Liver (tissue), 8 donors: ENCODE measurements at regions not wholly inside any gene's neighbourhood (a gene's known extent, or its start where the extent isn't known, plus 50 kb on each side); places are given as distances from the start of the nearest gene placed in this dataset.

Source experiments
- DNase-seq: peaks from one replicate; pipeline ENCODE4 v3.0.0-alpha.2; 2017; ENCODE audit warnings: low spot score
- H3K27ac ChIP-seq, 2 donors: one replicate each; pipeline ENCODE4 v1.7.0; 2013; ENCODE audit warnings: inconsistent platforms in 2 of 2, low read length in 2 of 2, control low read depth in 1 of 2, low read depth in 1 of 2, mild to moderate bottlenecking in 1 of 2
- H3K27me3 ChIP-seq, 4 donors: one replicate each; pipeline versions ENCODE4 v1.6.1 to v1.7.0; 2013; ENCODE audit warnings: low read length in 3 of 4, inconsistent platforms in 1 of 4, mild to moderate bottlenecking in 1 of 4, moderate library complexity in 1 of 4; ENCODE audit not compliant: control insufficient read depth in 4 of 4, insufficient read depth in 4 of 4
- H3K36me3 ChIP-seq, 4 donors: one replicate each; pipeline versions ENCODE4 v1.6.1 to v1.7.0; 2013; ENCODE audit warnings: low read length in 3 of 4, mild to moderate bottlenecking in 3 of 4, low read depth in 1 of 4, moderate library complexity in 1 of 4; ENCODE audit not compliant: control insufficient read depth in 4 of 4, insufficient read depth in 3 of 4
- H3K4me1 ChIP-seq, 4 donors: one replicate each; pipeline versions ENCODE4 v1.6.1 to v1.7.0; 2013; ENCODE audit warnings: low read length in 3 of 4, mild to moderate bottlenecking in 3 of 4, moderate library complexity in 1 of 4; ENCODE audit not compliant: control insufficient read depth in 4 of 4, insufficient read depth in 4 of 4
- H3K4me3 ChIP-seq, 3 donors: one replicate each; pipeline versions ENCODE4 v1.6.1 to v1.7.0; 2013; ENCODE audit warnings: low read length in 3 of 3, control low read depth in 1 of 3, low read depth in 1 of 3, mild to moderate bottlenecking in 1 of 3
- H3K9ac ChIP-seq, 2 donors: one replicate each; pipeline ENCODE4 v1.7.0; 2013; ENCODE audit warnings: low read length in 2 of 2, mild to moderate bottlenecking in 2 of 2, moderate library complexity in 2 of 2, control low read depth in 1 of 2, low read depth in 1 of 2
- H3K9me3 ChIP-seq, 4 donors: one replicate each; pipeline versions ENCODE4 v1.6.1 to v1.7.0; 2013; ENCODE audit warnings: low read length in 3 of 4; ENCODE audit not compliant: control insufficient read depth in 4 of 4
- CTCF ChIP-seq: fragments of 150-350 bp; IDR thresholded peaks from 2 replicates; pipeline ENCODE4 v1.5.1; 2017; ENCODE audit warnings: improper control_type of control experiment, low read depth, low read length; ENCODE audit not compliant: missing input control
- EGR1 ChIP-seq, 2 donors: IDR thresholded peaks; 2 replicates each; pipeline ENCODE4 v1.6.1; 2016 to 2018; ENCODE audit warnings: antibody characterized with exemption in 2 of 2, low read depth in 2 of 2
- FOXA1 ChIP-seq: IDR thresholded peaks from 2 replicates; pipeline ENCODE4 v1.6.1; 2016; ENCODE audit warnings: antibody characterized with exemption
- FOXA2 ChIP-seq: IDR thresholded peaks from 2 replicates; pipeline ENCODE4 v1.6.1; 2016; ENCODE audit warnings: antibody characterized with exemption
- GABPA ChIP-seq, 2 donors: IDR thresholded peaks in 1 of 2; conservative IDR thresholded peaks in 1 of 2; 2 replicates each; pipeline ENCODE4 v1.6.1; 2016; ENCODE audit warnings: antibody characterized with exemption in 2 of 2, mild to moderate bottlenecking in 1 of 2, moderate library complexity in 1 of 2
- HNF4A ChIP-seq, 2 donors: conservative IDR thresholded peaks; 2 replicates each; pipeline ENCODE4 v1.6.1; 2016; ENCODE audit warnings: antibody characterized with exemption in 2 of 2, mild to moderate bottlenecking in 2 of 2
- HNF4G ChIP-seq: IDR thresholded peaks from 2 replicates; pipeline ENCODE4 v1.6.1; 2016; ENCODE audit warnings: antibody characterized with exemption
- JUND ChIP-seq, 2 donors: IDR thresholded peaks; 2 replicates each; pipeline ENCODE4 v1.6.1; 2016; ENCODE audit warnings: antibody characterized with exemption in 2 of 2
- NR2F2 ChIP-seq: IDR thresholded peaks from 2 replicates; pipeline ENCODE4 v1.6.1; 2016; ENCODE audit warnings: antibody characterized with exemption
- RAD21 ChIP-seq, 2 donors: IDR thresholded peaks; 2 replicates each; pipeline ENCODE4 v1.6.1; 2016; ENCODE audit warnings: antibody characterized with exemption in 2 of 2, mild to moderate bottlenecking in 2 of 2
- REST ChIP-seq: IDR thresholded peaks from 2 replicates; pipeline ENCODE4 v1.6.1; 2016; ENCODE audit warnings: antibody characterized with exemption, mild to moderate bottlenecking
- RXRA ChIP-seq, 2 donors: IDR thresholded peaks; 2 replicates each; pipeline ENCODE4 v1.6.1; 2017 to 2018; ENCODE audit warnings: antibody characterized with exemption in 2 of 2, mild to moderate bottlenecking in 1 of 2
- SP1 ChIP-seq: IDR thresholded peaks from 2 replicates; pipeline ENCODE4 v1.6.1; 2018; ENCODE audit warnings: antibody characterized with exemption, mild to moderate bottlenecking
- TAF1 ChIP-seq: conservative IDR thresholded peaks from 2 replicates; pipeline ENCODE4 v1.6.1; 2016; ENCODE audit warnings: antibody characterized with exemption, mild to moderate bottlenecking
- YY1 ChIP-seq: IDR thresholded peaks from 2 replicates; pipeline ENCODE4 v1.6.1; 2016; ENCODE audit warnings: antibody characterized with exemption, mild to moderate bottlenecking
- ZBTB33 ChIP-seq: IDR thresholded peaks from 2 replicates; pipeline ENCODE4 v1.6.1; 2016; ENCODE audit warnings: antibody characterized with exemption
- WGBS: extraction: QIAGEN DNeasy Blood & Tissue Kit; methylation state at CpG from one replicate; pipeline ENCODE4 v1.1.7; 2013; 5-methylcytosine and 5-hydroxymethylcytosine counted together
- TF ChIP-seq, protein P1 (sequence below): IDR thresholded peaks from 2 replicates; pipeline ENCODE4 v1.6.1; 2016; ENCODE audit warnings: antibody characterized with exemption
- TF ChIP-seq, protein P2 (sequence below): IDR thresholded peaks from 2 replicates; pipeline ENCODE4 v1.6.1; 2016; ENCODE audit warnings: antibody characterized with exemption
- donor health status: healthy.
- donor health status: healthy.
- donor health status: healthy.
- donor health status: healthy.
- donor health status: healthy.

GRCh38 chr21:35906586-35906985 is 153.7 kb downstream of the SETD4 start:
- H3K9ac ChIP-seq: no peak overlapping the region
- H3K27ac ChIP-seq: no peak overlapping the region
- TF ChIP-seq RXRA (IDR thresholded peaks at IDR 0.05) (no peak), REST (no peak), YY1 (no peak), FOXA2 (no peak), JUND (IDR thresholded peaks at IDR 0.05) (no peak), EGR1 (IDR thresholded peaks at IDR 0.05; ENCODE audit: low read depth in 2 of 2) (no peak), NR2F2 (no peak), TAF1 (no peak)
- TF ChIP-seq, protein P1, sequence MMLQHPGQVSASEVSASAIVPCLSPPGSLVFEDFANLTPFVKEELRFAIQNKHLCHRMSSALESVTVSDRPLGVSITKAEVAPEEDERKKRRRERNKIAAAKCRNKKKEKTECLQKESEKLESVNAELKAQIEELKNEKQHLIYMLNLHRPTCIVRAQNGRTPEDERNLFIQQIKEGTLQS: no peak
- TF ChIP-seq, protein P2, sequence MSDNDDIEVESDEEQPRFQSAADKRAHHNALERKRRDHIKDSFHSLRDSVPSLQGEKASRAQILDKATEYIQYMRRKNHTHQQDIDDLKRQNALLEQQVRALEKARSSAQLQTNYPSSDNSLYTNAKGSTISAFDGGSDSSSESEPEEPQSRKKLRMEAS: no peak
- H3K36me3 ChIP-seq: no peaks in the 10 kb centered on the region
- no peaks in the 10 kb centered on the region for H3K4me1 ChIP-seq
- no peak for DNase-seq
- no peak overlapping the region for H3K4me3 ChIP-seq
- no peaks in the 10 kb centered on the region for H3K9me3 ChIP-seq
- H3K27me3 ChIP-seq: no peaks in the 10 kb centered on the region

- H3K4me1 ChIP-seq: no peaks in the 10 kb centered on the region
- no peak for TF ChIP-seq NR2F2
- no peak for TF ChIP-seq GABPA (IDR thresholded peaks at IDR 0.05 in 1 of 2, conservative IDR thresholded peaks at IDR 0.05 in 1 of 2)
- no peak for TF ChIP-seq FOXA2
- TF ChIP-seq RAD21 (IDR thresholded peaks at IDR 0.05): no peak
- TF ChIP-seq CTCF: no peak
- no peak for TF ChIP-seq SP1
- TF ChIP-seq JUND (IDR thresholded peaks at IDR 0.05): no peak
- TF ChIP-seq RXRA (IDR thresholded peaks at IDR 0.05): no peak
- no peak for TF ChIP-seq TAF1
- no peak for TF ChIP-seq FOXA1
- no peak for TF ChIP-seq EGR1 (IDR thresholded peaks at IDR 0.05; ENCODE audit: low read depth in 2 of 2)
- TF ChIP-seq, protein P2: no peak
- TF ChIP-seq YY1: no peak
- no peak for TF ChIP-seq HNF4A (conservative IDR thresholded peaks at IDR 0.05)
- no peak for TF ChIP-seq ZBTB33
- no peak for TF ChIP-seq HNF4G
- TF ChIP-seq REST: no peak
- TF ChIP-seq, protein P1: no peak
- no peak for DNase-seq
- H3K9me3 ChIP-seq: no peaks in the 10 kb centered on the region
- no peak overlapping the region for H3K27ac ChIP-seq
- H3K27me3 ChIP-seq: no peaks in the 10 kb centered on the region
- no peaks in the 10 kb centered on the region for H3K36me3 ChIP-seq
- no peak overlapping the region for H3K9ac ChIP-seq
- H3K4me3 ChIP-seq: no peak overlapping the region
- 84% methylated on average over 8 of the region's 8 CpGs for WGBS
Observed at GRCh38 chr21:35905963-35906345, 154.4 kb downstream of the SETD4 start.
